SU-DHL-6 (cell line): ENCODE measurements at regions not wholly inside any gene's neighbourhood (a gene's known extent, or its start where the extent isn't known, plus 50 kb on each side); places are given as distances from the start of the nearest gene placed in this dataset.

Experiments
- H2AFZ ChIP-seq: fragments of 200-600 bp; sonication (generic); 2 replicates; pipeline ENCODE4 v1.6.1; 2014; ENCODE audit warnings: low read depth, mild to moderate bottlenecking, moderate library complexity, mixed read lengths, antibody characterized with exemption, low read length; ENCODE audit not compliant: severe bottlenecking
- H3F3A ChIP-seq: fragments of 200-600 bp; shearing (Covaris generic); 2 replicates; pipeline ENCODE4 v1.6.0; 2016; ENCODE audit warnings: antibody characterized with exemption, mild to moderate bottlenecking; ENCODE audit not compliant: insufficient read depth
- H3K27ac ChIP-seq: fragments of 200-600 bp; sonication (generic); 2 replicates; pipeline ENCODE4 v1.5.1; 2016; ENCODE audit warnings: low read depth, mild to moderate bottlenecking, low read length, moderate library complexity, mixed read lengths
- H3K27me3 ChIP-seq: fragments of 200-600 bp; sonication (generic), shearing (Covaris generic); 2 replicates; pipeline ENCODE4 v1.6.0; 2014; ENCODE audit warnings: mild to moderate bottlenecking, low read length
- H3K36me3 ChIP-seq: fragments of 200-600 bp; sonication (generic); 2 replicates; pipeline ENCODE4 v1.6.1; 2014; ENCODE audit warnings: mild to moderate bottlenecking, low read length, mixed read lengths
- H3K4me2 ChIP-seq: fragments of 300-600, 200-600 bp; shearing (Covaris generic), sonication (generic); 2 replicates; pipeline ENCODE4 v1.6.0; 2014; ENCODE audit warnings: low read length, low read depth, mild to moderate bottlenecking; ENCODE audit not compliant: poor library complexity, severe bottlenecking
- H3K4me3 ChIP-seq: fragments of 200-600 bp; sonication (generic); 2 replicates; pipeline ENCODE4 v1.5.1; 2014; ENCODE audit warnings: antibody characterized with exemption, low read length, mild to moderate bottlenecking, mixed read lengths; ENCODE audit not compliant: insufficient read depth, poor library complexity, severe bottlenecking
- H3K79me2 ChIP-seq: fragments of 200-600 bp; sonication (generic); 2 replicates; pipeline ENCODE4 v1.6.1; 2014; ENCODE audit warnings: mild to moderate bottlenecking, low read length, moderate library complexity; ENCODE audit not compliant: insufficient read depth
- H3K9ac ChIP-seq: fragments of 200-600 bp; sonication (generic); 2 replicates; pipeline ENCODE4 v1.7.0; 2014; ENCODE audit warnings: mild to moderate bottlenecking, low read length
- H3K9me2 ChIP-seq: fragments of 200-600 bp; sonication (generic); replicated peaks from 2 replicates; pipeline ENCODE4 v1.6.1; 2014; ENCODE audit warnings: low read length; ENCODE audit not compliant: insufficient read depth
- H3K9me3 ChIP-seq: fragments of 200-600 bp; sonication (generic); 2 replicates; pipeline ENCODE4 v1.6.1; 2014; ENCODE audit warnings: low read length, mixed read lengths; ENCODE audit not compliant: insufficient read depth
- H4K20me1 ChIP-seq: fragments of 200-600 bp; sonication (generic); 2 replicates; pipeline ENCODE4 v1.6.1; 2014; ENCODE audit warnings: low read depth, mild to moderate bottlenecking, antibody characterized with exemption, low read length, moderate library complexity, mixed read lengths
- CTCF ChIP-seq: fragments of 200-600 bp; sonication (generic); IDR thresholded peaks from one replicate; pipeline ENCODE4 v1.5.1; 2017; ENCODE audit warnings: antibody characterized with exemption, mild to moderate bottlenecking, low read length, moderate library complexity; ENCODE audit not compliant: insufficient read depth, poor library complexity, severe bottlenecking
- EZH2phosphoT487 ChIP-seq: fragments of 200-600 bp; sonication (generic), shearing (Covaris generic); conservative IDR thresholded peaks from 2 replicates; pipeline ENCODE4 v1.6.1; 2018; ENCODE audit warnings: mild to moderate bottlenecking, antibody characterized with exemption, low read length, moderate library complexity, mixed read lengths

DNA sequence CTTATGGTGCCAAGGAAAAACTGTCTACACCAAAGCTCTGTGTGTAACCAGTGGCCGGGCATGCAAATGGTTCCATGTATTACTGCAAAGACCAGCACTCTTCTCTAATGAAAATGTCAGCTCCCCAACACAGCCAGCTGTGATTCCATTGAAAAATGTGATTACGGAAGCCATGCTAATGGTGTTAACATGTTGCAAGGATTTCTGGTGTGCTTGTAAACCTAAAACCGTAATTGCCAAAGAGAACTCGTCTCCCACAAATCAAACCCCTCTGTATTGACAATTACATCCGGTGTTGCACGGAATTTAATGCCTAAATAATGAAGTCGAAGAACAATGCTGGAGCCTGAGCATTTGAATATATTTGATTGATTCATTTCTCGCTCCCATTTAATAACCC lies 351.7 kb downstream of the NPIPA8 start:
- H2AFZ ChIP-seq = no peak overlapping the region

GRCh38 chr16:17983847-17984639 lies 352.5 kb downstream of the NPIPA8 start:
- Histone ChIP-seq H3K27ac (no peak overlapping the region), H3K36me3 (no peaks in the 10 kb centered on the region), H3K4me3 (no peak overlapping the region), H3F3A (no peaks in the 10 kb centered on the region), H3K4me2 (no peak overlapping the region), H4K20me1 (no peaks in the 10 kb centered on the region), H3K79me2 (no peaks in the 10 kb centered on the region), H3K9me2 (no peaks in the 10 kb centered on the region), H3K9ac (no peak overlapping the region), H3K9me3 (no peaks in the 10 kb centered on the region), H3K27me3 (0 out of 2 replicates have a peak, but pooled peaks cover 5% of the 10 kb centered on the region), H2AFZ (no peak overlapping the region)
- no peak for TF ChIP-seq CTCF
- TF ChIP-seq EZH2phosphoT487 = no peak

More for the DNA sequence above, 351.7 kb downstream of the NPIPA8 start:
- Histone ChIP-seq H3K9me3 (no peaks in the 10 kb centered on the region), H3K4me3 (no peak overlapping the region), H3K9me2 (no peaks in the 10 kb centered on the region), H3K27ac (no peak overlapping the region), H3K9ac (no peak overlapping the region), H3K27me3 (0 out of 2 replicates have a peak, but pooled peaks cover 2% of the 10 kb centered on the region), H3K79me2 (no peaks in the 10 kb centered on the region), H3K4me2 (no peak overlapping the region), H3F3A (no peaks in the 10 kb centered on the region), H4K20me1 (no peaks in the 10 kb centered on the region), H3K36me3 (no peaks in the 10 kb centered on the region)
- no peak for TF ChIP-seq CTCF
- no peak for TF ChIP-seq EZH2phosphoT487

DNA sequence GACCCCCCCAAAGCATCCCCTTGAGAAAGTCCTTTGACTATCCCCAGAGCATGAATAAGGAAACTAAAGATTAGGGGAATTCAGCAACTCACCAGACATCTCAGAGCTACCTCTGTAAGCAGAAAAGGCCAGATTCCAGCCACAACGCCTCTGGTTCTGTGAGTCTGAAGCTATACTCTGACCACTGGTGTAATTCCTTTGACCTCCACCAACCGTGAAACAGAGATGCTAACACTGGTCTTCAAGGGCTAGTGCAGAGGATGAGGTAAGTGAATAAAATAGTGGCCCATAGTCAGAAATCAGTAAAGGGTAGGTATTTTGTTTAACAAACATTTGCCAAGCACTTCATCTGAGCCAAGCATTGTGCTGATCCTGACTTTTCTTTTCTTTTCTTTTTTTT lies 353.4 kb downstream of the NPIPA8 start:
- Histone ChIP-seq H3K79me2 (no peaks in the 10 kb centered on the region), H3K9ac (no peak overlapping the region), H3K4me2 (no peak overlapping the region), H3K4me3 (no peak overlapping the region), H3K9me2 (no peaks in the 10 kb centered on the region), H3K9me3 (no peaks in the 10 kb centered on the region), H3K27me3 (0 out of 2 replicates have a peak, but pooled peaks cover 5% of the 10 kb centered on the region), H3K27ac (no peak overlapping the region), H3K36me3 (no peaks in the 10 kb centered on the region), H2AFZ (no peak overlapping the region), H3F3A (no peaks in the 10 kb centered on the region), H4K20me1 (no peaks in the 10 kb centered on the region)
- no peak for TF ChIP-seq EZH2phosphoT487
- no peak for TF ChIP-seq CTCF
